ENCODE measurements at regions not wholly inside any gene's neighbourhood (a gene's known extent, or its start where the extent isn't known, plus 50 kb on each side); places are given as distances from the start of the nearest gene placed in this dataset.

GRCh38 chr6:134600671-134601070 lies 282.8 kb upstream of the SGK1 start:
- Histone ChIP-seq H3K14ac (ENCODE audit: low read length) (no peak overlapping the region), H3K4me2 (ENCODE audit: insufficient read depth, low read length, poor library complexity, severe bottlenecking) (no peak overlapping the region), H3K4me1 (ENCODE audit: control insufficient read depth in 2 of 2, insufficient read depth in 1 of 2, low read depth in 1 of 2, low read length in 2 of 2) (no peaks in the 10 kb centered on the region), H3K27ac (replicated peaks; ENCODE audit: low read length) (no peak overlapping the region), H3K9ac (ENCODE audit: low read depth, low read length, poor library complexity) (no peak overlapping the region), H3K4ac (ENCODE audit: low read length) (no peak overlapping the region), H2BK5ac (ENCODE audit: low read length) (no peak overlapping the region), H4K8ac (ENCODE audit: low read depth, low read length) (no peak overlapping the region), H2BK120ac (ENCODE audit: low read depth, low read length) (no peak overlapping the region), H2AK5ac (ENCODE audit: low read depth, low read length) (no peak overlapping the region), H2BK15ac (ENCODE audit: low read length) (no peak overlapping the region), H3K9me3 (replicated peaks in 1 of 2; ENCODE audit: control insufficient read depth in 2 of 2, insufficient read depth in 1 of 2, low read depth in 1 of 2, low read length in 2 of 2) (peaks cover 0 to 2% of the 10 kb centered on the region in 2 donors), H3K36me3 (replicated peaks in 1 of 2; ENCODE audit: control insufficient read depth in 2 of 2, insufficient read depth in 2 of 2, low read length in 2 of 2) (no peaks in the 10 kb centered on the region), H3K4me3 (ENCODE audit: low read length in 2 of 2) (no peak overlapping the region), H2AFZ (ENCODE audit: low read length) (no peak overlapping the region), H3K23ac (ENCODE audit: low read depth, low read length, poor library complexity) (no peak overlapping the region), H3K27me3 (ENCODE audit: control insufficient read depth in 3 of 3, insufficient read depth in 3 of 3, low read depth in 1 of 3, low read length in 3 of 3) (no peaks in the 10 kb centered on the region), H4K91ac (ENCODE audit: low read depth, low read length, poor library complexity) (no peak overlapping the region), H3K79me1 (ENCODE audit: low read depth, low read length) (no peaks in the 10 kb centered on the region), H3K18ac (ENCODE audit: low read length) (no peak overlapping the region), H2BK12ac (ENCODE audit: low read length) (no peak overlapping the region)
- no CpG with 5 or more reads among the region's 7 CpGs for WGBS, 2 donors (ENCODE audit: extremely low coverage in 2 of 2, insufficient read length in 2 of 2, insufficient replicate concordance in 1 of 2)
- no peak for DNase-seq (ENCODE audit: low spot score)

- H2BK15ac ChIP-seq (ENCODE audit: low read length) = no peak overlapping the region
- no peak overlapping the region for H3K4me3 ChIP-seq (ENCODE audit: low read length in 2 of 2)
- no peak overlapping the region for H3K9ac ChIP-seq (ENCODE audit: low read depth, low read length, poor library complexity)
- H2AK5ac ChIP-seq (ENCODE audit: low read depth, low read length) = no peak overlapping the region
- H3K4me2 ChIP-seq (ENCODE audit: insufficient read depth, low read length, poor library complexity, severe bottlenecking) = no peak overlapping the region
- H3K79me1 ChIP-seq (ENCODE audit: low read depth, low read length) = no peaks in the 10 kb centered on the region
- no peak overlapping the region for H2BK12ac ChIP-seq (ENCODE audit: low read length)
- H3K23ac ChIP-seq (ENCODE audit: low read depth, low read length, poor library complexity) = no peak overlapping the region
- H3K27me3 ChIP-seq (ENCODE audit: control insufficient read depth in 3 of 3, insufficient read depth in 3 of 3, low read depth in 1 of 3, low read length in 3 of 3) = no peaks in the 10 kb centered on the region
- no peak overlapping the region for H2BK120ac ChIP-seq (ENCODE audit: low read depth, low read length)
- no peak for DNase-seq (ENCODE audit: low spot score)
- H3K27ac ChIP-seq (replicated peaks; ENCODE audit: low read length) = no peak overlapping the region
- no peak overlapping the region for H4K8ac ChIP-seq (ENCODE audit: low read depth, low read length)
- H2BK5ac ChIP-seq (ENCODE audit: low read length) = no peak overlapping the region
- H3K36me3 ChIP-seq (replicated peaks in 1 of 2; ENCODE audit: control insufficient read depth in 2 of 2, insufficient read depth in 2 of 2, low read length in 2 of 2) = no peaks in the 10 kb centered on the region
- H3K4me1 ChIP-seq (ENCODE audit: control insufficient read depth in 2 of 2, insufficient read depth in 1 of 2, low read depth in 1 of 2, low read length in 2 of 2) = no peaks in the 10 kb centered on the region
- no peak overlapping the region for H2AFZ ChIP-seq (ENCODE audit: low read length)
- H3K14ac ChIP-seq (ENCODE audit: low read length) = no peak overlapping the region
- WGBS, 2 donors (ENCODE audit: extremely low coverage in 2 of 2, insufficient read length in 2 of 2, insufficient replicate concordance in 1 of 2) = no CpG with 5 or more reads among the region's 3 CpGs
- peaks cover 0 to 2% of the 10 kb centered on the region in 2 donors for H3K9me3 ChIP-seq (replicated peaks in 1 of 2; ENCODE audit: control insufficient read depth in 2 of 2, insufficient read depth in 1 of 2, low read depth in 1 of 2, low read length in 2 of 2)
- H3K4ac ChIP-seq (ENCODE audit: low read length) = no peak overlapping the region
- H3K18ac ChIP-seq (ENCODE audit: low read length) = no peak overlapping the region
- no peak overlapping the region for H4K91ac ChIP-seq (ENCODE audit: low read depth, low read length, poor library complexity)
Measured at GRCh38 chr6:134599079-134599478, 281.2 kb upstream of the SGK1 start.

GRCh38 chr6:134596191-134596590 lies 278.3 kb upstream of the SGK1 start:
- no peak overlapping the region for H3K9ac ChIP-seq (ENCODE audit: low read depth, low read length, poor library complexity)
- no peak overlapping the region for H4K8ac ChIP-seq (ENCODE audit: low read depth, low read length)
- H3K9me3 ChIP-seq (replicated peaks in 1 of 2; ENCODE audit: control insufficient read depth in 2 of 2, insufficient read depth in 1 of 2, low read depth in 1 of 2, low read length in 2 of 2) = peaks cover 0 to 2% of the 10 kb centered on the region in 2 donors
- no peak overlapping the region for H3K4ac ChIP-seq (ENCODE audit: low read length)
- H3K14ac ChIP-seq (ENCODE audit: low read length) = no peak overlapping the region
- no peak overlapping the region for H2AK5ac ChIP-seq (ENCODE audit: low read depth, low read length)
- no peaks in the 10 kb centered on the region for H3K79me1 ChIP-seq (ENCODE audit: low read depth, low read length)
- H3K4me3 ChIP-seq (ENCODE audit: low read length in 2 of 2) = no peak overlapping the region
- H3K36me3 ChIP-seq (replicated peaks in 1 of 2; ENCODE audit: control insufficient read depth in 2 of 2, insufficient read depth in 2 of 2, low read length in 2 of 2) = no peaks in the 10 kb centered on the region
- H3K4me2 ChIP-seq (ENCODE audit: insufficient read depth, low read length, poor library complexity, severe bottlenecking) = no peak overlapping the region
- no peak overlapping the region for H2AFZ ChIP-seq (ENCODE audit: low read length)
- H3K27me3 ChIP-seq (ENCODE audit: control insufficient read depth in 3 of 3, insufficient read depth in 3 of 3, low read depth in 1 of 3, low read length in 3 of 3) = no peaks in the 10 kb centered on the region
- no peak overlapping the region for H2BK15ac ChIP-seq (ENCODE audit: low read length)
- no peak overlapping the region for H3K18ac ChIP-seq (ENCODE audit: low read length)
- no peak overlapping the region for H2BK5ac ChIP-seq (ENCODE audit: low read length)
- H3K23ac ChIP-seq (ENCODE audit: low read depth, low read length, poor library complexity) = no peak overlapping the region
- no peak overlapping the region for H2BK120ac ChIP-seq (ENCODE audit: low read depth, low read length)
- H2BK12ac ChIP-seq (ENCODE audit: low read length) = no peak overlapping the region
- no peak overlapping the region for H3K27ac ChIP-seq (replicated peaks; ENCODE audit: low read length)
- H4K91ac ChIP-seq (ENCODE audit: low read depth, low read length, poor library complexity) = no peak overlapping the region
- peaks cover 0 to 8% of the 10 kb centered on the region in 2 donors for H3K4me1 ChIP-seq (ENCODE audit: control insufficient read depth in 2 of 2, insufficient read depth in 1 of 2, low read depth in 1 of 2, low read length in 2 of 2)
- WGBS, 2 donors (ENCODE audit: extremely low coverage in 2 of 2, insufficient read length in 2 of 2, insufficient replicate concordance in 1 of 2) = no CpG with 5 or more reads among the region's 1 CpG
- no peak for DNase-seq (ENCODE audit: low spot score)

- H2BK5ac ChIP-seq (ENCODE audit: low read length) = no peak overlapping the region
- no CpG with 5 or more reads among the region's 1 CpG for WGBS, 2 donors (ENCODE audit: extremely low coverage in 2 of 2, insufficient read length in 2 of 2, insufficient replicate concordance in 1 of 2)
- H4K8ac ChIP-seq (ENCODE audit: low read depth, low read length) = no peak overlapping the region
- H2BK15ac ChIP-seq (ENCODE audit: low read length) = no peak overlapping the region
- peaks cover 0 to 2% of the 10 kb centered on the region in 2 donors for H3K9me3 ChIP-seq (replicated peaks in 1 of 2; ENCODE audit: control insufficient read depth in 2 of 2, insufficient read depth in 1 of 2, low read depth in 1 of 2, low read length in 2 of 2)
- H3K36me3 ChIP-seq (replicated peaks in 1 of 2; ENCODE audit: control insufficient read depth in 2 of 2, insufficient read depth in 2 of 2, low read length in 2 of 2) = no peaks in the 10 kb centered on the region
- H2AK5ac ChIP-seq (ENCODE audit: low read depth, low read length) = no peak overlapping the region
- H3K4me3 ChIP-seq (ENCODE audit: low read length in 2 of 2) = no peak overlapping the region
- H3K4me2 ChIP-seq (ENCODE audit: insufficient read depth, low read length, poor library complexity, severe bottlenecking) = no peak overlapping the region
- no peak overlapping the region for H2BK12ac ChIP-seq (ENCODE audit: low read length)
- H3K4ac ChIP-seq (ENCODE audit: low read length) = no peak overlapping the region
- H3K27me3 ChIP-seq (ENCODE audit: control insufficient read depth in 3 of 3, insufficient read depth in 3 of 3, low read depth in 1 of 3, low read length in 3 of 3) = no peaks in the 10 kb centered on the region
- no peak overlapping the region for H2AFZ ChIP-seq (ENCODE audit: low read length)
- no peak overlapping the region for H3K18ac ChIP-seq (ENCODE audit: low read length)
- peaks cover 0 to 8% of the 10 kb centered on the region in 2 donors for H3K4me1 ChIP-seq (ENCODE audit: control insufficient read depth in 2 of 2, insufficient read depth in 1 of 2, low read depth in 1 of 2, low read length in 2 of 2)
- H3K9ac ChIP-seq (ENCODE audit: low read depth, low read length, poor library complexity) = no peak overlapping the region
- H3K23ac ChIP-seq (ENCODE audit: low read depth, low read length, poor library complexity) = no peak overlapping the region
- no peak overlapping the region for H2BK120ac ChIP-seq (ENCODE audit: low read depth, low read length)
- H3K14ac ChIP-seq (ENCODE audit: low read length) = no peak overlapping the region
- no peak overlapping the region for H3K27ac ChIP-seq (replicated peaks; ENCODE audit: low read length)
- H3K79me1 ChIP-seq (ENCODE audit: low read depth, low read length) = no peaks in the 10 kb centered on the region
- no peak overlapping the region for H4K91ac ChIP-seq (ENCODE audit: low read depth, low read length, poor library complexity)
- no peak for DNase-seq (ENCODE audit: low spot score)
Measured at GRCh38 chr6:134594881-134595280, 277.0 kb upstream of the SGK1 start.

Data from neuronal stem cell (in vitro differentiated cells).